HEK293T (cell line): ENCODE measurements at regions not wholly inside any gene's neighbourhood (a gene's known extent, or its start where the extent isn't known, plus 50 kb on each side); places are given as distances from the start of the nearest gene placed in this dataset.

ENCODE experiments used
- CTCF ChIA-PET: fragments of 350-600 bp; formaldehyde crosslinking; extraction: SDS; loops from one replicate; lab custom pipeline; 2021; ENCODE audit warnings: antibody characterized with exemption, inconsistent platforms; lab: Yijun Ruan, JAX
- POLR2A ChIA-PET: fragments of 350-600 bp; formaldehyde crosslinking; extraction: SDS; loops from one replicate; lab custom pipeline; 2020; ENCODE audit warnings: antibody characterized with exemption, inconsistent platforms; lab: Yijun Ruan, JAX
- DNase-seq: peaks from one replicate; pipeline ENCODE4 v3.0.0; 2012; ENCODE audit warnings: mixed read lengths; ENCODE audit errors: extremely low spot score
- ARNT ChIP-seq: fragments of 450-650 bp; IDR thresholded peaks from 2 replicates; pipeline ENCODE4 v1.6.1; 2017; ENCODE audit warnings: mild to moderate bottlenecking
- BHLHE40 ChIP-seq: fragments of 450-650 bp; IDR thresholded peaks from 2 replicates; pipeline ENCODE4 v1.6.1; 2016; ENCODE audit warnings: mild to moderate bottlenecking, moderate library complexity, borderline replicate concordance
- CTBP1 ChIP-seq: fragments of 450-650 bp; IDR thresholded peaks from 2 replicates; pipeline ENCODE4 v1.6.1; 2016; ENCODE audit warnings: borderline replicate concordance
- ELF4 ChIP-seq: fragments of 450-650 bp; IDR thresholded peaks from 2 replicates; pipeline ENCODE4 v1.6.1; 2017; ENCODE audit warnings: antibody characterized with exemption
- FOXA1 ChIP-seq: fragments of 450-650 bp; IDR thresholded peaks from 2 replicates; pipeline ENCODE4 v1.6.1; 2016; ENCODE audit warnings: mild to moderate bottlenecking
- FOXK2 ChIP-seq: fragments of 450-650 bp; IDR thresholded peaks from 2 replicates; pipeline ENCODE4 v1.6.1; 2016; ENCODE audit warnings: mild to moderate bottlenecking
- FOXM1 ChIP-seq: fragments of 450-650 bp; IDR thresholded peaks from 2 replicates; pipeline ENCODE4 v1.6.1; 2017; ENCODE audit warnings: mild to moderate bottlenecking, borderline replicate concordance
- HDGF ChIP-seq: fragments of 450-650 bp; IDR thresholded peaks from 2 replicates; pipeline ENCODE4 v1.6.1; 2017; ENCODE audit warnings: antibody characterized with exemption, borderline replicate concordance
- L3MBTL2 ChIP-seq: fragments of 450-650 bp; conservative IDR thresholded peaks from 2 replicates; pipeline ENCODE4 v1.6.1; 2016; ENCODE audit warnings: mild to moderate bottlenecking
- LEF1 ChIP-seq: fragments of 450-650 bp; IDR thresholded peaks from 2 replicates; pipeline ENCODE4 v1.6.1; 2017; ENCODE audit warnings: mild to moderate bottlenecking, borderline replicate concordance
- NFRKB ChIP-seq: fragments of 450-650 bp; IDR thresholded peaks from 2 replicates; pipeline ENCODE4 v1.6.1; 2016; ENCODE audit warnings: mild to moderate bottlenecking, moderate library complexity
- SP1 ChIP-seq: fragments of 450-650 bp; IDR thresholded peaks from 2 replicates; pipeline ENCODE4 v1.6.1; 2017
- SUZ12 ChIP-seq: fragments of 450-650 bp; IDR thresholded peaks from 2 replicates; pipeline ENCODE4 v1.6.1; 2016; ENCODE audit warnings: mild to moderate bottlenecking
- TARDBP ChIP-seq: fragments of 450-650 bp; IDR thresholded peaks from 2 replicates; pipeline ENCODE4 v1.6.1; 2016
- ZNF384 ChIP-seq: fragments of 450-650 bp; IDR thresholded peaks from 2 replicates; pipeline ENCODE4 v1.6.1; 2016
- TF ChIP-seq, protein P1 (sequence below): fragments of 450-650 bp; IDR thresholded peaks from 2 replicates; pipeline ENCODE4 v1.6.1; 2016

- no peak for TF ChIP-seq LEF1
- ChIA-PET CTCF (no interaction called here), POLR2A (no interaction called here)
- no peak for DNase-seq
Measured at GRCh38 chr19:32201211-32201610, 144.2 kb upstream of the ZNF507 start.

DNA sequence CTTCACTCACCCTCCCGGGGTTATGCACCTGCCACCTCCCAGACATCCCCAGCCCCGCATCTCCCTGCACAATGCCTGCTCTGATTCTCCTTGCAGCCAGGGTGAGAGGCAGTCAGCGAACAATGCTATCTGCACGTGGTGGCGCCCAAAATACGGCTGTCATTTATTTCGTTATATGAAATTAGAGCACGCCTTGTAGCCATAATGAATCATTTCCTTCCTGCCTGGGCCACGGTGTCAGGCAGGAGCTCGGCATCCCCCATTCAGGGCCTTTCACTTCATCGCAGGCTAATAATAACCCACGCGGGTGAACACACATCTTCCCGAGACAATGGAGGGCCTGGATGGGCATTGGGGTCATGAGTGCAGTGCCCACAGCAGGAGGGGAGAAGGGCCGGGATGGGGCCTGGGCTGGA lies 143.8 kb upstream of the ZNF507 start:
- POLR2A ChIA-PET, result no interaction called here
- no peak for DNase-seq
- CTCF ChIA-PET, result no interaction called here
- TF ChIP-seq, protein P1, sequence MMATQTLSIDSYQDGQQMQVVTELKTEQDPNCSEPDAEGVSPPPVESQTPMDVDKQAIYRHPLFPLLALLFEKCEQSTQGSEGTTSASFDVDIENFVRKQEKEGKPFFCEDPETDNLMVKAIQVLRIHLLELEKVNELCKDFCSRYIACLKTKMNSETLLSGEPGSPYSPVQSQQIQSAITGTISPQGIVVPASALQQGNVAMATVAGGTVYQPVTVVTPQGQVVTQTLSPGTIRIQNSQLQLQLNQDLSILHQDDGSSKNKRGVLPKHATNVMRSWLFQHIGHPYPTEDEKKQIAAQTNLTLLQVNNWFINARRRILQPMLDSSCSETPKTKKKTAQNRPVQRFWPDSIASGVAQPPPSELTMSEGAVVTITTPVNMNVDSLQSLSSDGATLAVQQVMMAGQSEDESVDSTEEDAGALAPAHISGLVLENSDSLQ, result no peak
- TF ChIP-seq L3MBTL2 (no peak), FOXM1 (no peak), BHLHE40 (no peak)

- CTCF ChIA-PET, result no interaction called here
- no peak for TF ChIP-seq FOXM1
- TF ChIP-seq SUZ12, result no peak
- no peak for TF ChIP-seq NFRKB
- no peak for TF ChIP-seq LEF1
- no peak for TF ChIP-seq HDGF
- TF ChIP-seq, protein P1, result no peak
- TF ChIP-seq ARNT, result no peak
- TF ChIP-seq FOXA1, result no peak
- no peak for TF ChIP-seq L3MBTL2
- TF ChIP-seq ELF4, result no peak
- no peak for TF ChIP-seq TARDBP
- TF ChIP-seq FOXK2, result no peak
- no peak for TF ChIP-seq BHLHE40
- no peak for TF ChIP-seq ZNF384
- no peak for TF ChIP-seq SP1
- TF ChIP-seq CTBP1, result no peak
- POLR2A ChIA-PET, result no interaction called here
- DNase-seq, result no peak
Measured at GRCh38 chr19:32202244-32202643, 143.2 kb upstream of the ZNF507 start.

DNA sequence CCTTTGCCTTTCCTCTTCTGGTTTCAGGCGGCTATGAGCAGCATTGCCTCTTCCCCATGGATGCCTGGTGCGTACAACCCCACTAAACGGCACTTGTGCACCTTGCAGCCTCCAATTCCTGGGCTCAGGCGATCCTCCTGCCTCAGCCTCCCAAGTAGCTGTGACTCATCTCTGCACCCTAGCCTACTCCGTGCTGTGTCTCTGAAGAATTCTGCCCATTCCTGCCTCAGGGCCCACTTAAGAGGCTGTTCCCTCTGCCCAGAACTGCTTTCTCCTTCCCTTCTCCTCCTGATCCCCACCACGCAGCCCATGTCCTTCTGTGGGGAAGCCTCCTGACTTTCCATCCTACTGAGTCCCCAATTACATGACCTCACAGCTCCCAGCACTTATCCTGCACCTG lies 142.2 kb upstream of the ZNF507 start:
- CTCF ChIA-PET, result no interaction called here
- peak; percentile 2 for DNase-seq
- POLR2A ChIA-PET, result no interaction called here
- no peak for TF ChIP-seq SUZ12
- no peak for TF ChIP-seq ARNT
- TF ChIP-seq FOXM1, result no peak
- TF ChIP-seq FOXK2, result no peak
- TF ChIP-seq FOXA1, result no peak
- no peak for TF ChIP-seq HDGF
- TF ChIP-seq NFRKB, result no peak
- no peak for TF ChIP-seq SP1
- TF ChIP-seq LEF1, result no peak
- TF ChIP-seq CTBP1, result no peak
- no peak for TF ChIP-seq ELF4
- TF ChIP-seq, protein P1, result no peak

GRCh38 chr19:32206065-32206464 lies 139.3 kb upstream of the ZNF507 start:
- peak; percentile 10 for DNase-seq
- POLR2A ChIA-PET, result no interaction called here
- TF ChIP-seq HDGF (no peak), ARNT (no peak), NFRKB (no peak)
- CTCF ChIA-PET, result interaction anchor here (0.7 kb wide), 1 partner anchor 23 kb away, joined by 3 read pairs; no protein-coding TSS in a partner anchor

DNA sequence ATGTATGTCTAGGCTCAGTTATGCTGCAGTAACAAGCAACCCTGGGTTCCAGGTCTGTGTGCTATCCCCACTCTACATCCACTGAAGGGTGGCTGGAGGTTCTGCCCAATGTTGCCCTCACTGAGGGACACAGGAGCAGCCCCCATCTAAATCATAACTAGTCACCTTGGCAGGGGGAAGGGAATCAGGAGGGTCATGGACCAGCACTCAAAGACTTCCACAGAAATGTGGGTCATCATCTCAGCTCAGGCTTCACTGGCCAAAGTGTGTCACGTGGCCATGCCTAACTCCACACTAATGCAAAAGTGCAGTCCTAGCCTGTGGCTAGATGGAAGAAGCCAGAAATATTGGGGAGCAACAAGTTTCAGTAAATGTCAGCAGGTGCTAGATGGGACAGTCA lies 137.3 kb upstream of the ZNF507 start:
- ChIA-PET POLR2A (no interaction called here), CTCF (no interaction called here)

GRCh38 chr19:32219392-32219791 lies 126.0 kb upstream of the ZNF507 start:
- TF ChIP-seq, protein P1, result no peak
- TF ChIP-seq ZNF384 (no peak), SUZ12 (no peak), ELF4 (no peak), BHLHE40 (no peak), CTBP1 (no peak), L3MBTL2 (no peak), ARNT (no peak), NFRKB (no peak), FOXA1 (no peak), TARDBP (no peak), LEF1 (no peak), HDGF (no peak), SP1 (no peak), FOXM1 (no peak), FOXK2 (no peak)
- no peak for DNase-seq
- ChIA-PET POLR2A (no interaction called here), CTCF (no interaction called here)

More for the DNA sequence above, 137.3 kb upstream of the ZNF507 start:
- DNase-seq, result no peak
- no peak for TF ChIP-seq SP1
- no peak for TF ChIP-seq CTBP1
- TF ChIP-seq LEF1, result no peak
- TF ChIP-seq NFRKB, result no peak
